K562 (cell line): ENCODE measurements at regions not wholly inside any gene's neighbourhood (a gene's known extent, or its start where the extent isn't known, plus 50 kb on each side); places are given as distances from the start of the nearest gene placed in this dataset.
A peak's percentile ranks its signal among the peaks of the same experiment; 100 is the strongest.

Source experiments
- BRF1 ChIP-seq: IDR thresholded peaks from 3 replicates; pipeline ENCODE4 v1.6.1; 2011; ENCODE audit warnings: borderline replicate concordance, mild to moderate bottlenecking; ENCODE audit not compliant: insufficient read length; ENCODE audit errors: extremely low read depth
- CBX8 ChIP-seq: fragments of 200-600 bp; sonication (generic); IDR thresholded peaks from 2 replicates; pipeline ENCODE4 v1.6.1; 2012; ENCODE audit warnings: borderline replicate concordance, mixed run types, low read depth, mild to moderate bottlenecking, moderate library complexity, mixed read lengths, low read length, control low read depth, inconsistent platforms; ENCODE audit not compliant: poor library complexity, severe bottlenecking; ENCODE audit errors: extremely low read depth
- HCFC1 ChIP-seq: IDR thresholded peaks from 2 replicates; pipeline ENCODE4 v1.6.1; 2012; ENCODE audit warnings: low read depth, low read length, improper control_type of control experiment
- HINFP ChIP-seq: fragments of 450-650 bp; conservative IDR thresholded peaks from 2 replicates; pipeline ENCODE4 v1.6.1; 2016; ENCODE audit warnings: missing genetic modification characterization, low read depth, mild to moderate bottlenecking, control low read depth, missing compliant biosample characterization
- ILF3 ChIP-seq: fragments of 450-650 bp; IDR thresholded peaks from 2 replicates; pipeline ENCODE4 v1.6.1; 2018; ENCODE audit warnings: antibody characterized with exemption, mild to moderate bottlenecking, moderate library complexity, borderline replicate concordance
- KAT2B ChIP-seq: IDR thresholded peaks from one replicate; pipeline ENCODE4 v1.6.1; 2012; ENCODE audit warnings: low read depth, mild to moderate bottlenecking, control low read depth, inconsistent platforms, low read length, moderate library complexity
- MAX ChIP-seq: sonication (generic); formaldehyde crosslinking; IDR thresholded peaks from 2 replicates; pipeline ENCODE4 v1.9.0; 2022; ENCODE audit warnings: mild to moderate bottlenecking, missing genetic modification reagents
- NR2C2 ChIP-seq, 2 experiments: fragments of 200-800 bp in 1 of 2; sonication (Bioruptor generic) in 1 of 2; sonication (generic) in 1 of 2; formaldehyde crosslinking in 1 of 2; IDR thresholded peaks; 2 replicates each; pipeline versions ENCODE4 v1.6.1 to v1.8.0; 2016 to 2022; ENCODE audit warnings: mild to moderate bottlenecking in 1 of 2, missing compliant biosample characterization in 1 of 2, missing genetic modification characterization in 1 of 2, missing genetic modification reagents in 1 of 2
- NUFIP1 ChIP-seq: fragments of 450-650 bp; IDR thresholded peaks from 2 replicates; pipeline ENCODE4 v1.6.1; 2018; ENCODE audit not compliant: partially characterized antibody
- PCBP2 ChIP-seq: fragments of 200-400 bp; formaldehyde crosslinking; IDR thresholded peaks from 2 replicates; pipeline ENCODE4 v1.6.1; 2018; ENCODE audit warnings: low read length, low read depth, mild to moderate bottlenecking, moderate library complexity; ENCODE audit not compliant: poor library complexity, severe bottlenecking
- RFX5 ChIP-seq: IDR thresholded peaks from 2 replicates; pipeline ENCODE4 v1.6.1; 2011; ENCODE audit warnings: low read depth, mild to moderate bottlenecking, improper control_type of control experiment, low read length
- SMARCA5 ChIP-seq: fragments of 450-650 bp; IDR thresholded peaks from 2 replicates; pipeline ENCODE4 v1.6.1; 2016
- TCF15 ChIP-seq: fragments of 250-450 bp; sonication (Bioruptor Pico); IDR thresholded peaks from 2 replicates; pipeline ENCODE4 v1.8.0; 2022; ENCODE audit warnings: moderate library complexity, mild to moderate bottlenecking, inconsistent platforms
- TCF7L2 ChIP-seq: fragments of 150-350 bp; IDR thresholded peaks from 2 replicates; pipeline ENCODE4 v1.6.1; 2016; ENCODE audit warnings: low read depth, mild to moderate bottlenecking, low read length, moderate library complexity
- TEAD2 ChIP-seq: fragments of 450-650 bp; IDR thresholded peaks from 2 replicates; pipeline ENCODE4 v1.6.1; 2016; ENCODE audit warnings: missing genetic modification characterization, control low read depth, missing compliant biosample characterization
- ZBTB12 ChIP-seq: fragments of 250-450 bp; sonication (Bioruptor Pico); IDR thresholded peaks from 2 replicates; pipeline ENCODE4 v1.4.0; 2020
- TF ChIP-seq, protein P1 (sequence below), 2 experiments: IDR thresholded peaks in 1 of 2; conservative IDR thresholded peaks in 1 of 2; 2 replicates each; pipeline ENCODE4 v1.6.1; 2016; ENCODE audit warnings: low read depth in 2 of 2, mild to moderate bottlenecking in 1 of 2, missing compliant biosample characterization in 1 of 2, missing genetic modification characterization in 1 of 2, moderate library complexity in 1 of 2

- TF ChIP-seq HINFP (no peak), CBX8 (no peak), HCFC1 (no peak), TCF15 (CRISPR knock-in tag) (no peak), NR2C2 (CRISPR knock-in tag; IDR thresholded peaks at IDR 0.05) (no peak), NR2C2 (tag; IDR thresholded peaks at IDR 0.05) (no peak), ILF3 (no peak), SMARCA5 (no peak), PCBP2 (no peak), RFX5 (no peak), TEAD2 (no peak), TCF7L2 (no peak), ZBTB12 (CRISPR knock-in tag) (no peak), BRF1 (no peak), NUFIP1 (no peak), KAT2B (no peak), MAX (CRISPR knock-in tag) (peak; percentile 51; the same call in 1 of the 2 replicates)
- TF ChIP-seq, protein P1, sequence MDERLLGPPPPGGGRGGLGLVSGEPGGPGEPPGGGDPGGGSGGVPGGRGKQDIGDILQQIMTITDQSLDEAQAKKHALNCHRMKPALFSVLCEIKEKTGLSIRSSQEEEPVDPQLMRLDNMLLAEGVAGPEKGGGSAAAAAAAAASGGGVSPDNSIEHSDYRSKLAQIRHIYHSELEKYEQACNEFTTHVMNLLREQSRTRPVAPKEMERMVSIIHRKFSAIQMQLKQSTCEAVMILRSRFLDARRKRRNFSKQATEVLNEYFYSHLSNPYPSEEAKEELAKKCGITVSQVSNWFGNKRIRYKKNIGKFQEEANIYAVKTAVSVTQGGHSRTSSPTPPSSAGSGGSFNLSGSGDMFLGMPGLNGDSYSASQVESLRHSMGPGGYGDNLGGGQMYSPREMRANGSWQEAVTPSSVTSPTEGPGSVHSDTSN (CRISPR knock-in tag; IDR thresholded peaks at IDR 0.05; ENCODE audit: low read depth), result no peak
- TF ChIP-seq, protein P1 (tag; conservative IDR thresholded peaks at IDR 0.05; ENCODE audit: low read depth), result no peak
Measured at GRCh38 chr20:36093025-36093803, 61.3 kb upstream of the EPB41L1 start (continued).
